ENCODE measurements at regions not wholly inside any gene's neighbourhood (a gene's known extent, or its start where the extent isn't known, plus 50 kb on each side); places are given as distances from the start of the nearest gene placed in this dataset.

- H3K4me3 ChIP-seq (ENCODE audit: low read length), result no peak overlapping the region
- no peak for TF ChIP-seq ZNF274 (IDR thresholded peaks at IDR 0.05; ENCODE audit: low read depth, low read length)
Observed at GRCh38 chr12:131491916-131492490, 218.9 kb upstream of the SFSWAP start.

- H3K4me3 ChIP-seq (ENCODE audit: low read length), result no peak overlapping the region
Observed at GRCh38 chr12:131493068-131493826, 217.6 kb upstream of the SFSWAP start.

GRCh38 chr12:131494216-131494615, 216.7 kb upstream of the SFSWAP start:
- no peak overlapping the region for H3K4me3 ChIP-seq (ENCODE audit: low read length)
- no peak for TF ChIP-seq ZNF274 (IDR thresholded peaks at IDR 0.05; ENCODE audit: low read depth, low read length)

More at GRCh38 chr12:131493068-131493826, 217.6 kb upstream of the SFSWAP start:
- TF ChIP-seq ZNF274 (IDR thresholded peaks at IDR 0.05; ENCODE audit: low read depth, low read length), result no peak

GRCh38 chr12:131494741-131495524, 216.0 kb upstream of the SFSWAP start:
- no peak overlapping the region for H3K4me3 ChIP-seq (ENCODE audit: low read length)
- TF ChIP-seq ZNF274 (IDR thresholded peaks at IDR 0.05; ENCODE audit: low read depth, low read length), result no peak

- TF ChIP-seq ZNF274 (IDR thresholded peaks at IDR 0.05; ENCODE audit: low read depth, low read length), result no peak
Observed at GRCh38 chr12:131497966-131498365, 212.9 kb upstream of the SFSWAP start.

GRCh38 chr12:131499160-131499863, 211.6 kb upstream of the SFSWAP start:
- TF ChIP-seq ZNF274 (IDR thresholded peaks at IDR 0.05; ENCODE audit: low read depth, low read length), result no peak
- H3K4me3 ChIP-seq (ENCODE audit: low read length), result no peak overlapping the region

More at GRCh38 chr12:131497966-131498365, 212.9 kb upstream of the SFSWAP start:
- H3K4me3 ChIP-seq (ENCODE audit: low read length), result no peak overlapping the region

GRCh38 chr12:131499864-131500190, 211.1 kb upstream of the SFSWAP start:
- no peak for TF ChIP-seq ZNF274 (IDR thresholded peaks at IDR 0.05; ENCODE audit: low read depth, low read length)
- H3K4me3 ChIP-seq (ENCODE audit: low read length), result no peak overlapping the region

- no peak for TF ChIP-seq ZNF274 (IDR thresholded peaks at IDR 0.05; ENCODE audit: low read depth, low read length)
Observed at GRCh38 chr12:131500564-131500963, 210.3 kb upstream of the SFSWAP start.

GRCh38 chr12:131505561-131505960, 205.3 kb upstream of the SFSWAP start:
- no peak for TF ChIP-seq ZNF274 (IDR thresholded peaks at IDR 0.05; ENCODE audit: low read depth, low read length)
- no peak overlapping the region for H3K4me3 ChIP-seq (ENCODE audit: low read length)

More at GRCh38 chr12:131500564-131500963, 210.3 kb upstream of the SFSWAP start:
- no peak overlapping the region for H3K4me3 ChIP-seq (ENCODE audit: low read length)

GRCh38 chr12:131506426-131506825, 204.5 kb upstream of the SFSWAP start:
- no peak overlapping the region for H3K4me3 ChIP-seq (ENCODE audit: low read length)
- no peak for TF ChIP-seq ZNF274 (IDR thresholded peaks at IDR 0.05; ENCODE audit: low read depth, low read length)

- H3K4me3 ChIP-seq (ENCODE audit: low read length), result no peak overlapping the region
- no peak for TF ChIP-seq ZNF274 (IDR thresholded peaks at IDR 0.05; ENCODE audit: low read depth, low read length)
Observed at GRCh38 chr12:131507094-131507493, 203.8 kb upstream of the SFSWAP start.

GRCh38 chr12:131507881-131508280, 203.0 kb upstream of the SFSWAP start:
- no peak overlapping the region for H3K4me3 ChIP-seq (ENCODE audit: low read length)
- TF ChIP-seq ZNF274 (IDR thresholded peaks at IDR 0.05; ENCODE audit: low read depth, low read length), result no peak

- TF ChIP-seq ZNF274 (IDR thresholded peaks at IDR 0.05; ENCODE audit: low read depth, low read length), result no peak
- no peak overlapping the region for H3K4me3 ChIP-seq (ENCODE audit: low read length)
Observed at GRCh38 chr12:131509701-131510100, 201.2 kb upstream of the SFSWAP start.

GRCh38 chr12:131510431-131510830, 200.5 kb upstream of the SFSWAP start:
- no peak for TF ChIP-seq ZNF274 (IDR thresholded peaks at IDR 0.05; ENCODE audit: low read depth, low read length)
- no peak overlapping the region for H3K4me3 ChIP-seq (ENCODE audit: low read length)

All from GM08714 (cell line).